ENCODE measurements at regions not wholly inside any gene's neighbourhood (a gene's known extent, or its start where the extent isn't known, plus 50 kb on each side); places are given as distances from the start of the nearest gene placed in this dataset.

- TF ChIP-seq CTCF (IDR thresholded peaks at IDR 0.05) (no peak), POLR2A (IDR thresholded peaks at IDR 0.05) (no peak)
Observed at GRCh38 chr4:60134099-60134498, 1066.0 kb upstream of the ADGRL3 start.
